GM18502 (cell line): ENCODE measurements at regions not wholly inside any gene's neighbourhood (a gene's known extent, or its start where the extent isn't known, plus 50 kb on each side); places are given as distances from the start of the nearest gene placed in this dataset.

Experiments used
- ATAC-seq: cut with Tn5 transposase; IDR thresholded peaks from one replicate; pipeline ENCODE4 v1.9.1; 2021; ENCODE audit warnings: mild to moderate bottlenecking; ENCODE audit not compliant: unreplicated experiment, poor library complexity

GRCh38 chr1:233513431-233513830 lies 100.5 kb upstream of the KCNK1 start:
- no peak for ATAC-seq

GRCh38 chr1:233514946-233515391 lies 98.9 kb upstream of the KCNK1 start:
- ATAC-seq: no peak

- ATAC-seq: no peak
These were observed 97.2 kb upstream of the KCNK1 start for GRCh38 chr1:233516732-233517131.

GRCh38 chr1:233518344-233518743 lies 95.6 kb upstream of the KCNK1 start:
- no peak for ATAC-seq

- no peak for ATAC-seq
These were observed 93.4 kb upstream of the KCNK1 start for GRCh38 chr1:233520261-233521191.

- no peak for ATAC-seq
These were observed 90.9 kb upstream of the KCNK1 start for GRCh38 chr1:233523047-233523446.

- no peak for ATAC-seq
These were observed 86.1 kb upstream of the KCNK1 start for GRCh38 chr1:233527818-233528217.

- ATAC-seq: no peak
These were observed 83.1 kb upstream of the KCNK1 start for GRCh38 chr1:233530665-233531386.

- no peak for ATAC-seq
These were observed 73.1 kb upstream of the KCNK1 start for GRCh38 chr1:233540816-233541215.

- no peak for ATAC-seq
These were observed 70.3 kb upstream of the KCNK1 start for GRCh38 chr1:233543338-233544255.

- no peak for ATAC-seq
These were observed 69.6 kb upstream of the KCNK1 start for GRCh38 chr1:233544304-233544703.

- ATAC-seq: no peak
These were observed 66.2 kb upstream of the KCNK1 start for GRCh38 chr1:233547726-233548125.

- no peak for ATAC-seq
These were observed 64.5 kb upstream of the KCNK1 start for GRCh38 chr1:233549404-233549803.

GRCh38 chr1:233549917-233550316 lies 64.0 kb upstream of the KCNK1 start:
- ATAC-seq: no peak

- ATAC-seq: no peak
These were observed 59.9 kb upstream of the KCNK1 start for GRCh38 chr1:233554037-233554436.

GRCh38 chr1:233561708-233562426 lies 52.0 kb upstream of the KCNK1 start:
- ATAC-seq: no peak
